ENCODE measurements at regions not wholly inside any gene's neighbourhood (a gene's known extent, or its start where the extent isn't known, plus 50 kb on each side); places are given as distances from the start of the nearest gene placed in this dataset.

DNA sequence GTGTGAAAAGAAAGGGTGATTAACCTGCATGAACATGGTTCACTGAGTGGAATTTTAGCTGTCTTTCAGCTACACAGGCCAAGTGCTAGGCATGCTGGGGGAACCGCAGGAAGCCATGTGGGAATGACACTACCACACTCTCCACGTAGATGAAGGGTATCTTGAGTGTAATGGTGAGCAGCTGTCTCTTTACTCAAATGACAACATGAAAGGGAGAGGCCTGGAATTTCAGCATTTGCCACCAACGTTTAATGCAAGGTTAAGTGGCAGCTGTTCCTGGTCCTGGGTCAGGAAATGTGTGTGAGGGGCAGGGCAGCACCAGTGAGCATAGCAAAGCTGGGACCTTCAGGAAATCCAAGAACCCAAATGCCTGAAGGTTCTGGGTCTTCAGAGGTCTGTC is 588.4 kb downstream of the SLC4A3 start:
- TF ChIP-seq, protein P1, sequence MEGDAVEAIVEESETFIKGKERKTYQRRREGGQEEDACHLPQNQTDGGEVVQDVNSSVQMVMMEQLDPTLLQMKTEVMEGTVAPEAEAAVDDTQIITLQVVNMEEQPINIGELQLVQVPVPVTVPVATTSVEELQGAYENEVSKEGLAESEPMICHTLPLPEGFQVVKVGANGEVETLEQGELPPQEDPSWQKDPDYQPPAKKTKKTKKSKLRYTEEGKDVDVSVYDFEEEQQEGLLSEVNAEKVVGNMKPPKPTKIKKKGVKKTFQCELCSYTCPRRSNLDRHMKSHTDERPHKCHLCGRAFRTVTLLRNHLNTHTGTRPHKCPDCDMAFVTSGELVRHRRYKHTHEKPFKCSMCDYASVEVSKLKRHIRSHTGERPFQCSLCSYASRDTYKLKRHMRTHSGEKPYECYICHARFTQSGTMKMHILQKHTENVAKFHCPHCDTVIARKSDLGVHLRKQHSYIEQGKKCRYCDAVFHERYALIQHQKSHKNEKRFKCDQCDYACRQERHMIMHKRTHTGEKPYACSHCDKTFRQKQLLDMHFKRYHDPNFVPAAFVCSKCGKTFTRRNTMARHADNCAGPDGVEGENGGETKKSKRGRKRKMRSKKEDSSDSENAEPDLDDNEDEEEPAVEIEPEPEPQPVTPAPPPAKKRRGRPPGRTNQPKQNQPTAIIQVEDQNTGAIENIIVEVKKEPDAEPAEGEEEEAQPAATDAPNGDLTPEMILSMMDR (IDR thresholded peaks at IDR 0.05), result no peak
- ATAC-seq (ENCODE audit: low FRiP score) (no peak), DNase-seq (ENCODE audit: low spot score) (no peak)

- TF ChIP-seq, protein P1 (IDR thresholded peaks at IDR 0.05), result no peak
- ATAC-seq (ENCODE audit: low FRiP score) (no peak), DNase-seq (ENCODE audit: low spot score) (no peak)
Observed at GRCh38 chr2:220219371-220219770, 591.9 kb downstream of the SLC4A3 start.

DNA sequence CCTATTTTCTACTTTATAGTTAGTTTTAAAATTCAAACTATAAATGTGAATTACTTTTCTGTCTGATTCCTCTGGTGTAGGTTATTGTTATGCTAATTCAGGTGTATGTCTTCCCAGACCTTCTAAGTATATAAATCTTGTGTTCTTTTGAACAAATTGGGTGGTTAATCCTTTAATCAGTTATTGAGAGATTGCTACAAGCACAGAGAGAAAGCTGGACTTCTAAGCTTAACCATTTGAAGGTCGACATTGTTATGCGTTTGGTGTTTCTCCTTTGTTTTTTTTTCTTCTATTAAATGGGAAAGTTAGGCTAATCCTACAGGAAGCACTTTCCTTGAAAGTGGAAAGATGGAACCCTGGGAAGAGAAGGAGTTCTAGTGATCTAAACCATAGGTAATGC is 592.6 kb downstream of the SLC4A3 start:
- ATAC-seq (ENCODE audit: low FRiP score) (no peak), DNase-seq (ENCODE audit: low spot score) (no peak)
- TF ChIP-seq, protein P1 (IDR thresholded peaks at IDR 0.05), result no peak

DNA sequence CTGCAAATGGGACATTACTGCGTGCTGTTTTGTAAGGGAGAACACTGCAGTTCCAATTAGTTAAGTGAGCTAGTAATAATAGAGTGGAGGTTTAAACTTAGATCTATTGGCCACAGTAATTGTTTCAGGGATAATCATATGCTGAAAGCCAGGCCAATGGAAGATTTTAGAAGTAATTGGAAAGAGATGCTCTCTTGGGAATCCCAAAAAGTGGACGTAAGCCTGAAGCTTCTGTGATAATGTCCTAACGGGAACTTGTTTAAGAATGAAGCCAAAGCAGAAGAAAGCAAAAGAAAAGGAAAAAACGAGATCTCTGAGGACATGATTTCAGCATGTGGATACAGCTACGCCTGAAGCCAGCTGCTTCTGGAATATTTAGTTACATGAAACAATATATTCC is 594.6 kb downstream of the SLC4A3 start:
- ATAC-seq (ENCODE audit: low FRiP score) (no peak), DNase-seq (ENCODE audit: low spot score) (no peak)
- TF ChIP-seq, protein P1 (IDR thresholded peaks at IDR 0.05), result no peak

DNA sequence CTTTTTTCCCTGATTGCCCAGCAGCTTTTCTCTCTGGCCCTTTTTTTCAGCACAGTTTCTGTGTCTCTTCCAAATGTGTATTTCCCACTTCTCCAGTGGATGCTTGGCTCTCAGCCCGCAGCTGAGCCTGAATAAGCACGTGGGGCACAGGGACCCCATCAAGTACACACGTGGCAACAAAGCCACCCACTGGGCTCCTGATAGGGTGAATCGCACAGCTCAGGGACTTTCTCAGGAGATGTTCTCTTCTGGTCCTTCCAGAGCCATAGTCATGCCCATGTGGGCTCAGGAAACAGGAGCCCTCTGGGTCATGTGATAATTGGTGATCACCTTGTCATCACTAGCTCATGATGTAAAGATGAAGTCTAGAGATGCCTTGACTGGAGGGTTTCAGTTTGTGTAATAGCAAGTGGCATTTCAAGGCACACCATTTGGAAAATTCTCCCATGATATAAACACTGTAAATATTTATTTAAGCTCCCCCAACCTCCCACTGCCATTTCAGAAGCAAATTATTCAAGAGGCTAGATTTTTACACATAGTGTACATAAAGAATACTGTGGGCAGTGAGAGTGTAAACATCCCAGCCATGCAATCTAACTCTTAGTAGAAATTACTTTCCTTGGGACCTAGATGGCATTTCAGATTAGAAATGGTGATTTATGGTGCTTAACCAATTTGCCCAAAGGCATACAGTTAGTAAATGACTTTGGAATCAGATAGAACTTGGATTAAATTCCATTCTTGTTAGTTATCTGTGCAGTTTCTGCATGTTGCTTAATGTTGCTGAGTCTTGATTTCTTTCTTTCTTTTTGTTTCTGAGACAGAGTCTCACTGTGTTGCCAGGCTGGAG is 597.5 kb downstream of the SLC4A3 start:
- peak; percentile 54 for ATAC-seq (ENCODE audit: low FRiP score)
- DNase-seq (ENCODE audit: low spot score), result no peak
- TF ChIP-seq, protein P1 (IDR thresholded peaks at IDR 0.05), result no peak

DNA sequence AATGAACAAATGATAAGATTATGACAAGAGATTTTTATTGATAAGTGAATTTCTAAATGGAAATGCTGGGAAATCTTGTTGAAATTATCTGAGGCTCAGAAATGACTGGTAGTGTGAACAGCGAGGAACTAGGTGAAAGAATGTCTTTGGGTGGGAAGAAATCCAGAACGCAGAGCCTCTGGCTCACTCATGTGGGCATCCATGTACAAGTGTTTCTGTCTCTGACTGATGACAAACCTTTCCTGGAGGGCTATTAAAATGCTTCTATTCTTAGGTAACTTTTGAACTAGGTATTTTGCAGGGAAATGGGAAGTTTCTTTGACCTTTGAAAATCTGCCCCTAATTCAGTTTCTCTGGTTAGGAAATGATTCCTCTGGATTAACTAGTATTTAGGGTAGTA is 598.6 kb downstream of the SLC4A3 start:
- TF ChIP-seq, protein P1 (IDR thresholded peaks at IDR 0.05), result no peak
- DNase-seq (ENCODE audit: low spot score), result no peak
- ATAC-seq (ENCODE audit: low FRiP score), result no peak

DNA sequence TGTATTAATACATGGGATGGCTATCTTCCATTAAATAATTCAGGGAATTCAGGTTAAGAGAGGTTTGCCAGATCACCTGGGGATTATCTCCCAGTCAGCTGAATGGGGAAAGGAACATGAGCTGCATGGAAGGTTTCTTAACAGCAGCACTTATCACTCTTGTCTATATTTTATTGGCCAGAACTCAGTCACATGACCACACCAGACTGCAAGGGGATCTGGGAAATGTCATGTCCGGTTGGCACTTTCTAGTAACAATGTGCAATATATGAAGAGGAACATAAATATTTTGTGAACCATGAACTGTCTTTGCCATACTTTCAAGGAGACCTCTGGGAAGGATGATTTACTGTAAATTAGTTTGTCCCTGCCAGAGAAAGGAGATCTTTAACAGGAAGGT is 599.1 kb downstream of the SLC4A3 start:
- DNase-seq (ENCODE audit: low spot score) (no peak), ATAC-seq (ENCODE audit: low FRiP score) (no peak)
- TF ChIP-seq, protein P1 (IDR thresholded peaks at IDR 0.05), result no peak

Data from omental fat pad (tissue), 3 donors.